Colonic mucosa (tissue), 4 donors: ENCODE measurements at regions not wholly inside any gene's neighbourhood (a gene's known extent, or its start where the extent isn't known, plus 50 kb on each side); places are given as distances from the start of the nearest gene placed in this dataset.
A peak's percentile ranks its signal among the peaks of the same experiment; 100 is the strongest.

Source experiments
- DNase-seq: peaks from one replicate; pipeline ENCODE4 v3.0.0-alpha.2; 2020
- H3K27ac ChIP-seq: fragments of 200-600 bp; one replicate; pipeline ENCODE4 v1.8.0; 2021
- H3K27me3 ChIP-seq: fragments of 200-600 bp; one replicate; pipeline ENCODE4 v1.8.0; 2021
- H3K36me3 ChIP-seq: fragments of 200-600 bp; one replicate; pipeline ENCODE4 v1.8.0; 2021
- H3K4me1 ChIP-seq: fragments of 200-600 bp; one replicate; pipeline ENCODE4 v1.8.0; 2021; ENCODE audit warnings: mild to moderate bottlenecking
- H3K4me3 ChIP-seq: fragments of 200-600 bp; one replicate; pipeline ENCODE4 v1.8.0; 2021
- H3K9ac ChIP-seq, 2 donors: one replicate each; pipeline ENCODE4 v1.7.0; 2013; ENCODE audit warnings: control low read depth in 2 of 2, low read depth in 2 of 2, low read length in 2 of 2
- H3K9me3 ChIP-seq: fragments of 200-600 bp; one replicate; pipeline ENCODE4 v1.8.0; 2021
- CTCF ChIP-seq: fragments of 200-600 bp; IDR thresholded peaks from one replicate; pipeline ENCODE4 v1.8.0; 2022; ENCODE audit warnings: antibody characterized with exemption, mild to moderate bottlenecking
- intact Hi-C: fragments of 100-400 bp; cut with DNase I; formaldehyde crosslinking; loops from one replicate; pipeline ENCODE4 v1.14.1; 2022
- donor health status: healthy.
- donor health status: DM: no; HTN: no; CAD: no.
- donor health status: DM: no; HTN: no; CAD: no.

- no peaks in the 10 kb centered on the region for H3K4me1 ChIP-seq
- intact Hi-C loops: no loop called here
- no peaks in the 10 kb centered on the region for H3K36me3 ChIP-seq
- H3K27ac ChIP-seq: no peak overlapping the region
- TF ChIP-seq CTCF: no peak
- no peak for DNase-seq
- no peaks in the 10 kb centered on the region for H3K9me3 ChIP-seq
- H3K4me3 ChIP-seq: no peak overlapping the region
- no peaks in the 10 kb centered on the region for H3K27me3 ChIP-seq
- H3K9ac ChIP-seq: no peak overlapping the region
These were observed 109.0 kb downstream of the JCAD start for GRCh38 chr10:29950391-29950790.

- Histone ChIP-seq H3K27me3 (no peaks in the 10 kb centered on the region), H3K4me3 (no peak overlapping the region), H3K36me3 (no peaks in the 10 kb centered on the region), H3K9me3 (no peaks in the 10 kb centered on the region), H3K9ac (no peak overlapping the region), H3K27ac (peak overlapping the region; percentile 36), H3K4me1 (no peaks in the 10 kb centered on the region)
- TF ChIP-seq CTCF: no peak
- intact Hi-C loops: no loop called here
- no peak for DNase-seq
These were observed 109.9 kb downstream of the JCAD start for GRCh38 chr10:29949411-29950011.

GRCh38 chr10:29948881-29949355 lies 110.5 kb downstream of the JCAD start:
- Histone ChIP-seq H3K9me3 (no peaks in the 10 kb centered on the region), H3K27me3 (no peaks in the 10 kb centered on the region), H3K4me1 (no peaks in the 10 kb centered on the region), H3K36me3 (no peaks in the 10 kb centered on the region), H3K4me3 (no peak overlapping the region), H3K9ac (no peak overlapping the region), H3K27ac (peak overlapping the region; percentile 36)
- no peak for TF ChIP-seq CTCF
- DNase-seq: no peak
- intact Hi-C loops: no loop called here

GRCh38 chr10:29947701-29948060 lies 111.7 kb downstream of the JCAD start:
- Histone ChIP-seq H3K4me3 (no peak overlapping the region), H3K36me3 (no peaks in the 10 kb centered on the region), H3K4me1 (no peaks in the 10 kb centered on the region), H3K27ac (no peak overlapping the region), H3K9ac (no peak overlapping the region), H3K9me3 (no peaks in the 10 kb centered on the region), H3K27me3 (no peaks in the 10 kb centered on the region)
- intact Hi-C loops: no loop called here
- no peak for DNase-seq
- no peak for TF ChIP-seq CTCF

GRCh38 chr10:29946953-29947700 lies 112.3 kb downstream of the JCAD start:
- H3K27me3 ChIP-seq: no peaks in the 10 kb centered on the region
- intact Hi-C loops: no loop called here
- H3K27ac ChIP-seq: no peak overlapping the region
- H3K4me1 ChIP-seq: no peaks in the 10 kb centered on the region
- H3K4me3 ChIP-seq: no peak overlapping the region
- no peak for TF ChIP-seq CTCF
- no peak overlapping the region for H3K9ac ChIP-seq
- DNase-seq: no peak
- H3K9me3 ChIP-seq: no peaks in the 10 kb centered on the region
- no peaks in the 10 kb centered on the region for H3K36me3 ChIP-seq
